Retina (tissue), 1 donor: ENCODE measurements at regions not wholly inside any gene's neighbourhood (a gene's known extent, or its start where the extent isn't known, plus 50 kb on each side); places are given as distances from the start of the nearest gene placed in this dataset.
A peak's percentile ranks its signal among the peaks of the same experiment; 100 is the strongest.

Experiments
- DNase-seq: peaks from one replicate; pipeline ENCODE4 v3.0.0-alpha.2; 2016

- DNase-seq, result no peak
These were observed 159.1 kb upstream of the CSF3R start for GRCh38 chr1:36641776-36642175.

- no peak for DNase-seq
These were observed 156.7 kb upstream of the CSF3R start for GRCh38 chr1:36639461-36639860.

GRCh38 chr1:36638268-36638667 lies 155.6 kb upstream of the CSF3R start:
- DNase-seq, result no peak

- no peak for DNase-seq
These were observed 153.5 kb upstream of the CSF3R start for GRCh38 chr1:36636206-36636605.

GRCh38 chr1:36635284-36635683 lies 152.6 kb upstream of the CSF3R start:
- no peak for DNase-seq

GRCh38 chr1:36628804-36629203 lies 146.1 kb upstream of the CSF3R start:
- no peak for DNase-seq

- DNase-seq, result no peak
These were observed 143.7 kb upstream of the CSF3R start for GRCh38 chr1:36626435-36626834.

GRCh38 chr1:36625935-36626310 lies 143.2 kb upstream of the CSF3R start:
- DNase-seq, result no peak

- DNase-seq, result no peak
These were observed 142.7 kb upstream of the CSF3R start for GRCh38 chr1:36625253-36625934.

- DNase-seq, result no peak
These were observed 141.8 kb upstream of the CSF3R start for GRCh38 chr1:36624466-36624865.

- no peak for DNase-seq
These were observed 140.3 kb upstream of the CSF3R start for GRCh38 chr1:36622741-36623648.

- no peak for DNase-seq
These were observed 138.8 kb upstream of the CSF3R start for GRCh38 chr1:36621531-36621930.

- no peak for DNase-seq
These were observed 137.4 kb upstream of the CSF3R start for GRCh38 chr1:36620142-36620541.

- no peak for DNase-seq
These were observed 132.3 kb upstream of the CSF3R start for GRCh38 chr1:36614991-36615390.

- no peak for DNase-seq
These were observed 131.9 kb upstream of the CSF3R start for GRCh38 chr1:36614571-36614970.

- no peak for DNase-seq
These were observed 131.0 kb upstream of the CSF3R start for GRCh38 chr1:36613721-36614120.

- DNase-seq, result no peak
These were observed 130.2 kb upstream of the CSF3R start for GRCh38 chr1:36612881-36613280.

GRCh38 chr1:36612121-36612520 lies 129.4 kb upstream of the CSF3R start:
- DNase-seq, result no peak

- peak; percentile 78 for DNase-seq
These were observed 126.7 kb upstream of the CSF3R start for GRCh38 chr1:36609241-36610027.

- DNase-seq, result no peak
These were observed 125.6 kb upstream of the CSF3R start for GRCh38 chr1:36608272-36608671.

GRCh38 chr1:36607263-36607651 lies 124.5 kb upstream of the CSF3R start:
- no peak for DNase-seq

GRCh38 chr1:36606641-36607262 lies 124.0 kb upstream of the CSF3R start:
- no peak for DNase-seq
